Neural progenitor cell (in vitro differentiated cells): ENCODE measurements at regions not wholly inside any gene's neighbourhood (a gene's known extent, or its start where the extent isn't known, plus 50 kb on each side); places are given as distances from the start of the nearest gene placed in this dataset.

Experiments
- DNase-seq: peaks from one replicate; pipeline ENCODE4 v3.0.0-alpha.2; 2016; ENCODE audit warnings: low spot score
- H2AFZ ChIP-seq: fragments of 200-600 bp; sonication (generic); replicated peaks from 2 replicates; pipeline ENCODE4 v1.6.1; 2016; ENCODE audit warnings: antibody characterized with exemption
- H3F3A ChIP-seq: fragments of 200-600 bp; sonication (generic); 2 replicates; pipeline ENCODE4 v1.6.1; 2016; ENCODE audit warnings: antibody characterized with exemption, low read depth
- H3K27ac ChIP-seq: fragments of 200-600 bp; sonication (generic); 2 replicates; pipeline ENCODE4 v1.5.1; 2016; ENCODE audit warnings: mild to moderate bottlenecking
- H3K27me3 ChIP-seq: fragments of 200-600 bp; sonication (generic); 2 replicates; pipeline ENCODE4 v1.6.1; 2016; ENCODE audit warnings: mild to moderate bottlenecking, moderate library complexity
- H3K36me3 ChIP-seq: fragments of 200-600 bp; sonication (generic); 2 replicates; pipeline ENCODE4 v1.5.1; 2016
- H3K4me1 ChIP-seq: fragments of 200-600 bp; sonication (generic); 2 replicates; pipeline ENCODE4 v1.6.1; 2016; ENCODE audit warnings: mixed run types
- H3K4me2 ChIP-seq: fragments of 200-600 bp; sonication (generic); 2 replicates; pipeline ENCODE4 v1.6.1; 2016
- H3K4me3 ChIP-seq: fragments of 200-600 bp; sonication (generic); 2 replicates; pipeline ENCODE4 v1.5.1; 2016
- H3K79me2 ChIP-seq: fragments of 200-600 bp; sonication (generic); 2 replicates; pipeline ENCODE4 v1.6.1; 2016; ENCODE audit warnings: low read depth
- H3K9ac ChIP-seq: fragments of 200-600 bp; sonication (generic); 2 replicates; pipeline ENCODE4 v1.6.1; 2016
- H3K9me3 ChIP-seq: fragments of 200-600 bp; sonication (generic); 2 replicates; pipeline ENCODE4 v1.5.1; 2016; ENCODE audit warnings: low read depth
- H4K20me1 ChIP-seq: fragments of 200-600 bp; sonication (generic); 2 replicates; pipeline ENCODE4 v1.6.1; 2016; ENCODE audit warnings: low read depth
- H3K27ac Mint-ChIP-seq: 3 replicates; pipeline ENCODE4 v1.8.0; 2021; ENCODE audit warnings: mixed read lengths
- H3K27me3 Mint-ChIP-seq: 2 replicates; pipeline ENCODE4 v1.8.0; 2022; ENCODE audit warnings: low read depth, mild to moderate bottlenecking, inconsistent platforms, moderate library complexity, mixed read lengths; ENCODE audit not compliant: insufficient read depth
- H3K36me3 Mint-ChIP-seq: 3 replicates; pipeline ENCODE4 v1.8.0; 2021; ENCODE audit warnings: mixed read lengths
- H3K4me1 Mint-ChIP-seq: 3 replicates; pipeline ENCODE4 v1.8.0; 2021; ENCODE audit warnings: mixed read lengths
- H3K4me3 Mint-ChIP-seq: 3 replicates; pipeline ENCODE4 v1.8.0; 2021; ENCODE audit warnings: mild to moderate bottlenecking, moderate library complexity, mixed read lengths
- H3K9me3 Mint-ChIP-seq: 3 replicates; pipeline ENCODE4 v1.8.0; 2020; ENCODE audit warnings: mixed read lengths
- EZH2 ChIP-seq: fragments of 200-600 bp; sonication (generic); IDR thresholded peaks from 2 replicates; pipeline ENCODE4 v1.6.1; 2017; ENCODE audit warnings: antibody characterized with exemption, mild to moderate bottlenecking, moderate library complexity
- EZH2phosphoT487 ChIP-seq: fragments of 200-600 bp; sonication (generic); IDR thresholded peaks from 2 replicates; pipeline ENCODE4 v1.6.1; 2017; ENCODE audit warnings: antibody characterized with exemption
- TF ChIP-seq, protein P1 (sequence below): fragments of 200-600 bp; sonication (generic); IDR thresholded peaks from 2 replicates; pipeline ENCODE4 v1.5.1; 2017; ENCODE audit warnings: antibody characterized with exemption, mild to moderate bottlenecking

DNA sequence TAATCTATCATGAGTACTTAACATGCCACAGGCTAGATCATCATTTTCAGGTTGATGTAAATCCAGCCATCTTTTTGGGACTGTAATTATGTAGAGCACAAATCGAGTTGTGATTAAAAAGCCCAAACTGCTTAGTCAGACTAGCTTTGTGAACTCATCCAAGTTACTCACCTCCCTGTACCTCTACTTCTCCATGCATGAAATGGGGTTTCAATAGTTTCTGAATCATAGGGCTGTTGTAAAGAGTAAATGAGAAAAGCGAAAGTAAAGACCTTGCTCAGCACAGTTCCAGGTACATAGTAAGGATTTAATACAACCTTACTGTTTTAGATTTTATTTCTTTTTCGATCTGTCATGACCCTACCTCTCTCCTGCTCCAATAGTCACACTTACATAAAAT, 85.6 kb upstream of the GAP43 start:
- Mint-ChIP-seq H3K36me3 (no peaks in the 10 kb centered on the region), H3K27me3 (no peaks in the 10 kb centered on the region), H3K27ac (no peak overlapping the region), H3K4me1 (peaks cover 3% of the 10 kb centered on the region), H3K4me3 (no peak overlapping the region), H3K9me3 (no peaks in the 10 kb centered on the region)
- no peaks in the 10 kb centered on the region for H3K79me2 ChIP-seq
- no peaks in the 10 kb centered on the region for H3K27me3 ChIP-seq
- DNase-seq = no peak
- no peak overlapping the region for H3K9ac ChIP-seq
- H3K36me3 ChIP-seq = no peaks in the 10 kb centered on the region
- H3K4me2 ChIP-seq = no peak overlapping the region
- H3K4me1 ChIP-seq = no peaks in the 10 kb centered on the region
- no peaks in the 10 kb centered on the region for H3F3A ChIP-seq
- no peak overlapping the region for H2AFZ ChIP-seq
- TF ChIP-seq, protein P1, sequence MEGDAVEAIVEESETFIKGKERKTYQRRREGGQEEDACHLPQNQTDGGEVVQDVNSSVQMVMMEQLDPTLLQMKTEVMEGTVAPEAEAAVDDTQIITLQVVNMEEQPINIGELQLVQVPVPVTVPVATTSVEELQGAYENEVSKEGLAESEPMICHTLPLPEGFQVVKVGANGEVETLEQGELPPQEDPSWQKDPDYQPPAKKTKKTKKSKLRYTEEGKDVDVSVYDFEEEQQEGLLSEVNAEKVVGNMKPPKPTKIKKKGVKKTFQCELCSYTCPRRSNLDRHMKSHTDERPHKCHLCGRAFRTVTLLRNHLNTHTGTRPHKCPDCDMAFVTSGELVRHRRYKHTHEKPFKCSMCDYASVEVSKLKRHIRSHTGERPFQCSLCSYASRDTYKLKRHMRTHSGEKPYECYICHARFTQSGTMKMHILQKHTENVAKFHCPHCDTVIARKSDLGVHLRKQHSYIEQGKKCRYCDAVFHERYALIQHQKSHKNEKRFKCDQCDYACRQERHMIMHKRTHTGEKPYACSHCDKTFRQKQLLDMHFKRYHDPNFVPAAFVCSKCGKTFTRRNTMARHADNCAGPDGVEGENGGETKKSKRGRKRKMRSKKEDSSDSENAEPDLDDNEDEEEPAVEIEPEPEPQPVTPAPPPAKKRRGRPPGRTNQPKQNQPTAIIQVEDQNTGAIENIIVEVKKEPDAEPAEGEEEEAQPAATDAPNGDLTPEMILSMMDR = no peak
- no peak for TF ChIP-seq EZH2phosphoT487
- no peak for TF ChIP-seq EZH2
- H3K27ac ChIP-seq = no peak overlapping the region
- H4K20me1 ChIP-seq = no peaks in the 10 kb centered on the region
- H3K9me3 ChIP-seq = no peaks in the 10 kb centered on the region
- no peak overlapping the region for H3K4me3 ChIP-seq

DNA sequence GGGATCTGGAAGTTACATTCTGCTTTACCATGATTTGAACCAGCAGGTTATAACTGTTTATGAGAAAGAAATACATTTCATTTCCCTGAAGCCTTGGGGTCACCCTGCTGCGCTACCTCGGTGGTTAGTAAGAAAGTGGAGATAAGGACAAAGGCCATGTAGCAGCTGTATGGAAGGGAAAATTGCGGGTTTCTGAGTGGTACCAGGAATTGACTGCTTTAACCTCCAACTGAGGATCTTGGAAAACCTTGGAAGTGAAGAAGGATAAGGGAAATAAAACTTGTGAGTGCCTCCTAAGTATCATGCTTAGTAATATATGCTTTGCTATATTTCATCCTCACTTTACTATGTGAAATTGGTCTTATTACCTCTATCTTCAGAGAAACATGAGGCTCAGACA, 76.1 kb upstream of the GAP43 start:
- Histone ChIP-seq H3K4me3 (no peak overlapping the region), H4K20me1 (no peaks in the 10 kb centered on the region), H3K27me3 (no peaks in the 10 kb centered on the region), H3F3A (no peaks in the 10 kb centered on the region), H3K79me2 (no peaks in the 10 kb centered on the region), H2AFZ (no peak overlapping the region), H3K36me3 (no peaks in the 10 kb centered on the region), H3K4me1 (no peaks in the 10 kb centered on the region), H3K9ac (no peak overlapping the region), H3K27ac (no peak overlapping the region), H3K4me2 (no peak overlapping the region), H3K9me3 (no peaks in the 10 kb centered on the region)
- TF ChIP-seq EZH2 = no peak
- no peak for TF ChIP-seq EZH2phosphoT487
- TF ChIP-seq, protein P1 = no peak
- Mint-ChIP-seq H3K27me3 (peaks cover 2% of the 10 kb centered on the region), H3K36me3 (no peaks in the 10 kb centered on the region), H3K27ac (no peak overlapping the region), H3K9me3 (no peaks in the 10 kb centered on the region), H3K4me3 (no peak overlapping the region), H3K4me1 (peaks cover 8% of the 10 kb centered on the region)
- no peak for DNase-seq

- Mint-ChIP-seq H3K36me3 (no peaks in the 10 kb centered on the region), H3K27me3 (peaks cover 2% of the 10 kb centered on the region), H3K4me3 (no peak overlapping the region), H3K9me3 (no peaks in the 10 kb centered on the region), H3K27ac (no peak overlapping the region), H3K4me1 (peaks cover 8% of the 10 kb centered on the region)
- Histone ChIP-seq H3K79me2 (no peaks in the 10 kb centered on the region), H3K4me3 (no peak overlapping the region), H3K4me2 (no peak overlapping the region), H2AFZ (no peak overlapping the region), H3K4me1 (no peaks in the 10 kb centered on the region), H3K27ac (no peak overlapping the region), H3F3A (no peaks in the 10 kb centered on the region), H4K20me1 (no peaks in the 10 kb centered on the region), H3K27me3 (no peaks in the 10 kb centered on the region), H3K9me3 (no peaks in the 10 kb centered on the region), H3K36me3 (no peaks in the 10 kb centered on the region), H3K9ac (no peak overlapping the region)
- TF ChIP-seq EZH2 = no peak
- TF ChIP-seq, protein P1 = no peak
- no peak for TF ChIP-seq EZH2phosphoT487
- no peak for DNase-seq
These were observed 74.7 kb upstream of the GAP43 start for GRCh38 chr3:115548611-115549010.

GRCh38 chr3:115549071-115549470, 74.2 kb upstream of the GAP43 start:
- no peaks in the 10 kb centered on the region for H3K27me3 ChIP-seq
- no peaks in the 10 kb centered on the region for H4K20me1 ChIP-seq
- Mint-ChIP-seq H3K36me3 (no peaks in the 10 kb centered on the region), H3K4me3 (no peak overlapping the region), H3K4me1 (peaks cover 8% of the 10 kb centered on the region), H3K27me3 (peaks cover 2% of the 10 kb centered on the region), H3K9me3 (no peaks in the 10 kb centered on the region), H3K27ac (no peak overlapping the region)
- no peaks in the 10 kb centered on the region for H3F3A ChIP-seq
- H3K9ac ChIP-seq = no peak overlapping the region
- TF ChIP-seq EZH2 (no peak), EZH2phosphoT487 (no peak)
- TF ChIP-seq, protein P1 = no peak
- H3K79me2 ChIP-seq = no peaks in the 10 kb centered on the region
- H2AFZ ChIP-seq = no peak overlapping the region
- no peak overlapping the region for H3K4me3 ChIP-seq
- no peak overlapping the region for H3K4me2 ChIP-seq
- H3K9me3 ChIP-seq = no peaks in the 10 kb centered on the region
- no peaks in the 10 kb centered on the region for H3K4me1 ChIP-seq
- no peaks in the 10 kb centered on the region for H3K36me3 ChIP-seq
- H3K27ac ChIP-seq = no peak overlapping the region
- no peak for DNase-seq
